ENCODE measurements at regions not wholly inside any gene's neighbourhood (a gene's known extent, or its start where the extent isn't known, plus 50 kb on each side); places are given as distances from the start of the nearest gene placed in this dataset.
"Not testable (repeated sequence)": the region's sequence is repeated elsewhere in the genome, so short reads cannot be mapped to it uniquely, and the experiment has no call there.

DNA sequence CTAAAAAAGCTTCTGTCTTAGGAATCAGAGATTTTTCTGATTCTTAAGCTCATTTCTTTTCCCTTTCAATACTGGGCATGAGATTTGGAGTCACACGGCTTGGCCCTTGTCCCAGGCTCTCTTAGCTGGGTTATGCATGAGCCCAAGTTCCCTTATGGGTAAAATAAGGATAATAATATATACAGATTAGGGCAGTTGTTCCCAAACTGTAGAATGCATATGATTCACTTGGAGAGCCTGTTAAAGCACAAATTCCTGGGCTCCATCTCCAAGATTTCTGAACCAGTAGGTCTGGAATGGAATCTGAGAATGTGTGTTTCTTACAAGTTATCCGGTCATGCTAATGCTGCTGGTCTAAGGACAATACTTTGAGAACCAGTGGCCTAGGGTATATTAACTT lies 154.0 kb downstream of the REEP3 start:
- no peaks in the 10 kb centered on the region for H3K36me3 ChIP-seq (ENCODE audit: control insufficient read depth in 2 of 2, insufficient read depth in 2 of 2, low read length in 1 of 2)
- no peak overlapping the region for H3K4me3 ChIP-seq (ENCODE audit: low read length in 2 of 2)
- no peaks in the 10 kb centered on the region for H3K27me3 ChIP-seq (ENCODE audit: control insufficient read depth in 2 of 2, insufficient read depth in 1 of 2, low read length in 1 of 2)
- DNase-seq (ENCODE audit: low read depth in 6 of 9, low spot score in 9 of 9): no peak
- H3K9me3 ChIP-seq (ENCODE audit: control insufficient read depth in 2 of 2, insufficient read depth in 1 of 2, low read length in 1 of 2): no peaks in the 10 kb centered on the region
- no peaks in the 10 kb centered on the region for H3K4me1 ChIP-seq (ENCODE audit: control insufficient read depth in 2 of 2, insufficient read depth in 2 of 2, low read length in 2 of 2)
- 94% methylated on average over 2 of the region's 2 CpGs for WGBS
- H3K27ac ChIP-seq (ENCODE audit: low read depth in 1 of 2, low read length in 1 of 2): no peak overlapping the region

GRCh38 chr10:63677001-63677400 lies 155.8 kb downstream of the REEP3 start:
- 88% methylated on average over 2 of the region's 2 CpGs for WGBS
- Histone ChIP-seq H3K9me3 (ENCODE audit: control insufficient read depth in 2 of 2, insufficient read depth in 1 of 2, low read length in 1 of 2) (no peaks in the 10 kb centered on the region), H3K27me3 (ENCODE audit: control insufficient read depth in 2 of 2, insufficient read depth in 1 of 2, low read length in 1 of 2) (no peaks in the 10 kb centered on the region), H3K4me1 (ENCODE audit: control insufficient read depth in 2 of 2, insufficient read depth in 2 of 2, low read length in 2 of 2) (no peaks in the 10 kb centered on the region), H3K27ac (ENCODE audit: low read depth in 1 of 2, low read length in 1 of 2) (no peak overlapping the region), H3K4me3 (ENCODE audit: low read length in 2 of 2) (no peak overlapping the region), H3K36me3 (ENCODE audit: control insufficient read depth in 2 of 2, insufficient read depth in 2 of 2, low read length in 1 of 2) (no peaks in the 10 kb centered on the region)
- no peak for DNase-seq (ENCODE audit: low read depth in 6 of 9, low spot score in 9 of 9)

DNA sequence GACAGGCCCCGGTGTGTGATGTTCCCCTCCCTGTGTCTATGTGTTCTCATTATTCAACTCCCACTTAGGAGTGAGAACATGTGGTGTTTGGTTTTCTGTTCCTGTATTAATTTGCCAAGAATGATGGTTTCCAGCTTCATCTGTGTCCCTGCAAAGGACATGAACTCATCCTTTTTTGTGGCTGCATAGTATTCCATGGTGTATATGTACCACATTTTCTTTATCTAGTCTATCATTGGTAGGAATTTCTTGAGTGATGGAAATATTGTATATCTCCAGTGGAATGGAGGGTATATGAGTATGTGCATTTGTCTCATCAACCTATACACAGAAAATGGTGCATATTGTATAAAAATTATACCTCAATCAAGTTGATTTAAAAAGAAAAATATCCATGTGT lies 159.3 kb downstream of the REEP3 start:
- H3K9me3 ChIP-seq (ENCODE audit: control insufficient read depth in 2 of 2, insufficient read depth in 1 of 2, low read length in 1 of 2); H3K27ac ChIP-seq (ENCODE audit: low read depth in 1 of 2, low read length in 1 of 2); H3K4me1 ChIP-seq (ENCODE audit: control insufficient read depth in 2 of 2, insufficient read depth in 2 of 2, low read length in 2 of 2); DNase-seq (ENCODE audit: low read depth in 6 of 9, low spot score in 9 of 9); H3K4me3 ChIP-seq (ENCODE audit: low read length in 2 of 2); H3K36me3 ChIP-seq (ENCODE audit: control insufficient read depth in 2 of 2, insufficient read depth in 2 of 2, low read length in 1 of 2); H3K27me3 ChIP-seq (ENCODE audit: control insufficient read depth in 2 of 2, insufficient read depth in 1 of 2, low read length in 1 of 2): not testable (repeated sequence)
- WGBS: 98% methylated on average over 1 of the region's 1 CpG

GRCh38 chr10:63681993-63682697 lies 160.9 kb downstream of the REEP3 start:
- Histone ChIP-seq H3K4me1 (ENCODE audit: control insufficient read depth in 2 of 2, insufficient read depth in 2 of 2, low read length in 2 of 2) (peaks cover 0 to 3% of the 10 kb centered on the region in 2 donors), H3K4me3 (ENCODE audit: low read length in 2 of 2) (no peak overlapping the region), H3K36me3 (ENCODE audit: control insufficient read depth in 2 of 2, insufficient read depth in 2 of 2, low read length in 1 of 2) (no peaks in the 10 kb centered on the region), H3K9me3 (ENCODE audit: control insufficient read depth in 2 of 2, insufficient read depth in 1 of 2, low read length in 1 of 2) (no peaks in the 10 kb centered on the region), H3K27me3 (ENCODE audit: control insufficient read depth in 2 of 2, insufficient read depth in 1 of 2, low read length in 1 of 2) (no peaks in the 10 kb centered on the region), H3K27ac (ENCODE audit: low read depth in 1 of 2, low read length in 1 of 2) (no peak overlapping the region)
- WGBS: 94% methylated on average over 4 of the region's 4 CpGs
- DNase-seq (ENCODE audit: low read depth in 6 of 9, low spot score in 9 of 9): no peak

DNA sequence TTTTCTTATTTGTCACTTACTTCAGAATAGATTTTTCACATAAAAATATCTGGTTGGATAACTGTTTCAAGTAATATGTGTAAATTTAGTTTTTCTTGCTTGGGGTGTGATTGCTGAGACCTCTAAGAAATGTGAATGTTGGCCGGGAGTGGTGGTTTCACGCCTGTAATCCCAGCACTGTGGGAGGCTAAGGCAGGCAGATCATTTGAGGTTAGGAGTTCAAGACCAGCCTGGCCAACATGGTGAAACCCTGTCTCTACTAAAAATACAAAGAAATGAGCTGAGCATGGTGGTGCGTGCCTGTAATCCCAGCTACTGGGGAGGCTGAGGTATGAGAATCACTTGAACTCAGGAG lies 161.5 kb downstream of the REEP3 start:
- not testable (repeated sequence) for H3K4me1 ChIP-seq (ENCODE audit: control insufficient read depth in 2 of 2, insufficient read depth in 2 of 2, low read length in 2 of 2); H3K4me3 ChIP-seq (ENCODE audit: low read length in 2 of 2); H3K36me3 ChIP-seq (ENCODE audit: control insufficient read depth in 2 of 2, insufficient read depth in 2 of 2, low read length in 1 of 2); DNase-seq (ENCODE audit: low read depth in 6 of 9, low spot score in 9 of 9); H3K27me3 ChIP-seq (ENCODE audit: control insufficient read depth in 2 of 2, insufficient read depth in 1 of 2, low read length in 1 of 2); H3K27ac ChIP-seq (ENCODE audit: low read depth in 1 of 2, low read length in 1 of 2); H3K9me3 ChIP-seq (ENCODE audit: control insufficient read depth in 2 of 2, insufficient read depth in 1 of 2, low read length in 1 of 2)
- 96% methylated on average over 3 of the region's 3 CpGs for WGBS

DNA sequence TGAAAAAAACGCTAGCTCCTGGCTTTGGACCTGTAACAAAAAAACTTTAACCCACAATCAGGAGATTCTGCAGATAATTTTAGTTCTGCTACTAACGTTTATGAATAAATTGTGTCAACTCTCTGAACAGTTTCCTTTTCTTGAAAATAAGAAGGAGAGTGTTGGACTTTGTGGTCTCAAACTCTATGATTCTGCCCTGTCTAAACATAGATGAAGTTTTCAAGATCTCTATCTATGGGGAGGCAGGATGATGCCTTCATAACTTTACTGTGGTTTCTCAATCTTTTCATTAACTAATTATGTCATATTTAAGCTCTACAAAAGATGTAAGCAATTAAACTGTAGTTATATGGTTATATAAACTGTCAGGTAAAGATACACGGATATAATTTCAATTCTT lies 162.0 kb downstream of the REEP3 start:
- WGBS: 16% methylated on average over 3 of the region's 3 CpGs
- Histone ChIP-seq H3K9me3 (ENCODE audit: control insufficient read depth in 2 of 2, insufficient read depth in 1 of 2, low read length in 1 of 2) (no peaks in the 10 kb centered on the region), H3K27ac (ENCODE audit: low read depth in 1 of 2, low read length in 1 of 2) (no peak overlapping the region), H3K27me3 (ENCODE audit: control insufficient read depth in 2 of 2, insufficient read depth in 1 of 2, low read length in 1 of 2) (no peaks in the 10 kb centered on the region), H3K4me3 (ENCODE audit: low read length in 2 of 2) (no peak overlapping the region), H3K4me1 (ENCODE audit: control insufficient read depth in 2 of 2, insufficient read depth in 2 of 2, low read length in 2 of 2) (peaks cover 0 to 3% of the 10 kb centered on the region in 2 donors), H3K36me3 (ENCODE audit: control insufficient read depth in 2 of 2, insufficient read depth in 2 of 2, low read length in 1 of 2) (no peaks in the 10 kb centered on the region)
- DNase-seq (ENCODE audit: low read depth in 6 of 9, low spot score in 9 of 9): no peak

GRCh38 chr10:63683686-63684085 lies 162.5 kb downstream of the REEP3 start:
- DNase-seq (ENCODE audit: low read depth in 6 of 9, low spot score in 9 of 9): no peak
- Histone ChIP-seq H3K9me3 (ENCODE audit: control insufficient read depth in 2 of 2, insufficient read depth in 1 of 2, low read length in 1 of 2) (no peaks in the 10 kb centered on the region), H3K27ac (ENCODE audit: low read depth in 1 of 2, low read length in 1 of 2) (no peak overlapping the region), H3K4me3 (ENCODE audit: low read length in 2 of 2) (no peak overlapping the region), H3K36me3 (ENCODE audit: control insufficient read depth in 2 of 2, insufficient read depth in 2 of 2, low read length in 1 of 2) (no peaks in the 10 kb centered on the region), H3K27me3 (ENCODE audit: control insufficient read depth in 2 of 2, insufficient read depth in 1 of 2, low read length in 1 of 2) (no peaks in the 10 kb centered on the region), H3K4me1 (ENCODE audit: control insufficient read depth in 2 of 2, insufficient read depth in 2 of 2, low read length in 2 of 2) (peaks cover 0 to 3% of the 10 kb centered on the region in 2 donors)
- WGBS: 94% methylated on average over 9 of the region's 9 CpGs

- H3K4me3 ChIP-seq (ENCODE audit: low read length in 2 of 2): no peak overlapping the region
- WGBS: 82% methylated on average over 6 of the region's 6 CpGs
- peak in 1 of 9 donors; percentile 2 for DNase-seq (ENCODE audit: low read depth in 6 of 9, low spot score in 9 of 9)
Measured at GRCh38 chr10:63684257-63684936, 163.2 kb downstream of the REEP3 start.

DNA sequence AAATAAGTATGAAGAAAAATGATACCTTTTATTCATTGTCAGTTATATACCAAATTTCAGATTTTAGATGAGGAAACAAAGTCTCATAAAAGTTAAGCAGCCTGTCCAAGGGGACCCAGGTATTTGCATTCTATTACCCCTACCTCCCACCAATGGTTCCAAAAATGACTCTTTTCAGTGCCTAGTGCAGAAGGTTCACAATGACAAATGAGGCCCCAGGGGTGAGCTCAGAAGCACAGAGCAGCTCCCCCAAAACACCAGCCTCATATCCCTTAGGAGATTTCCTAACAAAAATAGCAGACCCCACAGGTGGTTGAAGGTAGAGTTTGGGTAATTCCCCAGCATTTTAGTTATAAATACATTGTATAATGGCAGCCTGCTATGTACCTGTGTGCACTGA lies 168.6 kb downstream of the REEP3 start:
- H3K4me1 ChIP-seq (ENCODE audit: control insufficient read depth in 2 of 2, insufficient read depth in 2 of 2, low read length in 2 of 2): peaks cover 0 to 3% of the 10 kb centered on the region in 2 donors
- H3K27me3 ChIP-seq (ENCODE audit: control insufficient read depth in 2 of 2, insufficient read depth in 1 of 2, low read length in 1 of 2): no peaks in the 10 kb centered on the region
- no peak for DNase-seq (ENCODE audit: low read depth in 6 of 9, low spot score in 9 of 9)
- H3K9me3 ChIP-seq (ENCODE audit: control insufficient read depth in 2 of 2, insufficient read depth in 1 of 2, low read length in 1 of 2): no peaks in the 10 kb centered on the region
- H3K36me3 ChIP-seq (ENCODE audit: control insufficient read depth in 2 of 2, insufficient read depth in 2 of 2, low read length in 1 of 2): no peaks in the 10 kb centered on the region
- H3K4me3 ChIP-seq (ENCODE audit: low read length in 2 of 2): no peak overlapping the region
- H3K27ac ChIP-seq (ENCODE audit: low read depth in 1 of 2, low read length in 1 of 2): no peak overlapping the region

More at GRCh38 chr10:63684257-63684936, 163.2 kb downstream of the REEP3 start:
- Histone ChIP-seq H3K27ac (ENCODE audit: low read depth in 1 of 2, low read length in 1 of 2) (no peak overlapping the region), H3K36me3 (ENCODE audit: control insufficient read depth in 2 of 2, insufficient read depth in 2 of 2, low read length in 1 of 2) (no peaks in the 10 kb centered on the region), H3K4me1 (ENCODE audit: control insufficient read depth in 2 of 2, insufficient read depth in 2 of 2, low read length in 2 of 2) (peaks cover 0 to 3% of the 10 kb centered on the region in 2 donors), H3K27me3 (ENCODE audit: control insufficient read depth in 2 of 2, insufficient read depth in 1 of 2, low read length in 1 of 2) (no peaks in the 10 kb centered on the region), H3K9me3 (ENCODE audit: control insufficient read depth in 2 of 2, insufficient read depth in 1 of 2, low read length in 1 of 2) (no peaks in the 10 kb centered on the region)

Measured in thymus (tissue), 11 donors.